Upper lobe of left lung (tissue), 6 donors: ENCODE measurements at regions not wholly inside any gene's neighbourhood (a gene's known extent, or its start where the extent isn't known, plus 50 kb on each side); places are given as distances from the start of the nearest gene placed in this dataset.

ENCODE experiments used
- ATAC-seq, 2 donors: fragments of 200-7000 bp; cut with Tn5 transposase; one replicate each; pipeline ENCODE4 v1.9.1; 2022; ENCODE audit warnings: mild to moderate bottlenecking in 2 of 2, moderate library complexity in 2 of 2; ENCODE audit not compliant: low FRiP score in 2 of 2
- DNase-seq, 2 donors: peaks; one replicate each; pipeline ENCODE4 v3.0.0-alpha.2; 2019 to 2020
- H3K27ac ChIP-seq, 4 donors: fragments of 200-600 bp; sonication (generic); one replicate each; pipeline ENCODE4 v1.5.1; 2016 to 2019
- H3K27me3 ChIP-seq, 4 donors: fragments of 200-600 bp; sonication (generic); one replicate each; pipeline ENCODE4 v1.5.1; 2017 to 2019
- H3K36me3 ChIP-seq, 4 donors: fragments of 200-600 bp; sonication (generic); one replicate each; pipeline ENCODE4 v1.5.1; 2016 to 2019
- H3K4me1 ChIP-seq, 4 donors: fragments of 200-600 bp; sonication (generic); one replicate each; pipeline ENCODE4 v1.5.1; 2018 to 2019
- H3K4me3 ChIP-seq, 4 donors: fragments of 200-600 bp; sonication (generic); one replicate each; pipeline ENCODE4 v1.5.1; 2017 to 2019; ENCODE audit warnings: mild to moderate bottlenecking in 2 of 4, moderate library complexity in 1 of 4
- H3K9me3 ChIP-seq, 4 donors: fragments of 200-600 bp; sonication (generic); one replicate each; pipeline ENCODE4 v1.5.1; 2018 to 2019
- EP300 ChIP-seq, 4 donors: sonication (generic); formaldehyde crosslinking; IDR thresholded peaks; one replicate each; pipeline ENCODE4 v1.5.1; 2017; ENCODE audit warnings: antibody characterized with exemption in 4 of 4, control low read depth in 2 of 4
- POLR2A ChIP-seq, 4 donors: fragments of 450-650 bp; IDR thresholded peaks; one replicate each; pipeline ENCODE4 v1.5.1; 2016 to 2017; ENCODE audit warnings: antibody characterized with exemption in 4 of 4, mild to moderate bottlenecking in 2 of 4
- POLR2AphosphoS5 ChIP-seq, 2 donors: sonication (generic); formaldehyde crosslinking; IDR thresholded peaks; one replicate each; pipeline ENCODE4 v1.5.1; 2017; ENCODE audit warnings: antibody characterized with exemption in 2 of 2
- WGBS, 2 donors: methylation state at CpG; one replicate each; pipeline ENCODE4 v1.1.5; 2017 to 2018; 5-methylcytosine and 5-hydroxymethylcytosine counted together
- TF ChIP-seq, protein P1 (sequence below), 6 experiments: fragments of 450-650 bp in 4 of 6; fragments of 200-600 bp in 2 of 6; sonication (generic) in 2 of 6; IDR thresholded peaks; one replicate each; pipeline ENCODE4 v1.5.1; 2016 to 2019; ENCODE audit warnings: antibody characterized with exemption in 6 of 6
- donor health status: DM: no; HTN: no; CAD: no; lungs with moderate emphysema.
- donor health status: DM: no; HTN: yes; CAD: no; lungs with severe emphysema.

DNA sequence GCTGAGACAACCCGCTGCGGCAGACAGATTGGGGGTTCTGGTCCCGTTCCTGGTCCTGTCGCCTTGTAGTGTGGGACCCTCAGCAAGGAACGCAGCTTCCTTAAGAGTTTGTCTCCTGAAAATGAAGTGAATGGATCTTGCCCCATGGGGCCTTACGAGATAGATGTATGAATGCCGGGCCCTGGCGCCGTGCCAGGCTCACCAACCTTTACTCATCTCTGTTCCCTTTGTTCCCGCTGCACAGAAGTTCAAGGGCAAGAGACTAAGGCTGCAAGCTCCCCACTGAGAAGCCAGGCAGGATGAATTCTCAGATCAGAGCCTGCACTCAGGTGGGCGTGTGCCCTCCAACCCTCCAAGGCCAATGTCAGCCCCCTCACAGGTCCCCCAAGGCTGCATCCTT is 162.7 kb upstream of the IQSEC1 start:
- H3K36me3 ChIP-seq, result no peaks in the 10 kb centered on the region
- 81 to 83% methylated on average over 5 to 11 of the region's 11 CpGs for WGBS, 2 donors
- peaks cover 0 to 12% (median 5%) of the 10 kb centered on the region in 4 donors for H3K4me1 ChIP-seq
- TF ChIP-seq POLR2A (IDR thresholded peaks at IDR 0.05), result no peak
- no peak for TF ChIP-seq POLR2AphosphoS5 (IDR thresholded peaks at IDR 0.05)
- TF ChIP-seq EP300 (IDR thresholded peaks at IDR 0.05), result no peak
- TF ChIP-seq, protein P1, sequence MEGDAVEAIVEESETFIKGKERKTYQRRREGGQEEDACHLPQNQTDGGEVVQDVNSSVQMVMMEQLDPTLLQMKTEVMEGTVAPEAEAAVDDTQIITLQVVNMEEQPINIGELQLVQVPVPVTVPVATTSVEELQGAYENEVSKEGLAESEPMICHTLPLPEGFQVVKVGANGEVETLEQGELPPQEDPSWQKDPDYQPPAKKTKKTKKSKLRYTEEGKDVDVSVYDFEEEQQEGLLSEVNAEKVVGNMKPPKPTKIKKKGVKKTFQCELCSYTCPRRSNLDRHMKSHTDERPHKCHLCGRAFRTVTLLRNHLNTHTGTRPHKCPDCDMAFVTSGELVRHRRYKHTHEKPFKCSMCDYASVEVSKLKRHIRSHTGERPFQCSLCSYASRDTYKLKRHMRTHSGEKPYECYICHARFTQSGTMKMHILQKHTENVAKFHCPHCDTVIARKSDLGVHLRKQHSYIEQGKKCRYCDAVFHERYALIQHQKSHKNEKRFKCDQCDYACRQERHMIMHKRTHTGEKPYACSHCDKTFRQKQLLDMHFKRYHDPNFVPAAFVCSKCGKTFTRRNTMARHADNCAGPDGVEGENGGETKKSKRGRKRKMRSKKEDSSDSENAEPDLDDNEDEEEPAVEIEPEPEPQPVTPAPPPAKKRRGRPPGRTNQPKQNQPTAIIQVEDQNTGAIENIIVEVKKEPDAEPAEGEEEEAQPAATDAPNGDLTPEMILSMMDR (IDR thresholded peaks at IDR 0.05), result no peak
- DNase-seq (no peak), ATAC-seq (no peak)
- H3K27me3 ChIP-seq, result no peaks in the 10 kb centered on the region
- no peak overlapping the region for H3K4me3 ChIP-seq
- no peaks in the 10 kb centered on the region for H3K9me3 ChIP-seq
- no peak overlapping the region for H3K27ac ChIP-seq

DNA sequence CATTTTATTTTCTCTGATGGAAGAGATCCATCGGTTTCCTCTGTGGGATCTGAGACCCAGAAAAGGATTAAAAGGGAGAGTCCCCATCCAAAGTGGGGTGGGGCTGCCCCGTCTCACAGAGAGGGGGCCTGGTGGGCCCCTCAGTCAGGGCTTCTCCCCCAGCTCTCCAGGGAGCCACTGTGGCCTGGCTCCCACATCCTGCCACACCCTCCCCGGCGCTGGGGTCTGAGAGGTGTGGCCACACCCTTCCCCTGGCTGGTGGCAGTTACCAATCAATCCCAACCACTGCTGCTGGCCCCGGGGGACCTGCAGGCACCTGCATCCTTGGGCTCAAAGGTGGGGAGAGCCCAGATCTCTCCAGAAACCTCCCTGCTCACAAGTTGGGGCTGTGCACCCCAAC is 161.8 kb upstream of the IQSEC1 start:
- Histone ChIP-seq H3K4me3 (no peak overlapping the region), H3K9me3 (no peaks in the 10 kb centered on the region), H3K27ac (no peak overlapping the region), H3K36me3 (no peaks in the 10 kb centered on the region), H3K27me3 (no peaks in the 10 kb centered on the region), H3K4me1 (peaks cover 0 to 12% (median 5%) of the 10 kb centered on the region in 4 donors)
- TF ChIP-seq POLR2A (IDR thresholded peaks at IDR 0.05), result no peak
- TF ChIP-seq, protein P1 (IDR thresholded peaks at IDR 0.05), result no peak
- TF ChIP-seq EP300 (IDR thresholded peaks at IDR 0.05), result no peak
- no peak for TF ChIP-seq POLR2AphosphoS5 (IDR thresholded peaks at IDR 0.05)
- WGBS, 2 donors, result 12% methylated on average over 5 of the region's 5 CpGs; no CpG with 5 or more reads in 1 of the 2 donors
- ATAC-seq, result no peak
- no peak for DNase-seq

DNA sequence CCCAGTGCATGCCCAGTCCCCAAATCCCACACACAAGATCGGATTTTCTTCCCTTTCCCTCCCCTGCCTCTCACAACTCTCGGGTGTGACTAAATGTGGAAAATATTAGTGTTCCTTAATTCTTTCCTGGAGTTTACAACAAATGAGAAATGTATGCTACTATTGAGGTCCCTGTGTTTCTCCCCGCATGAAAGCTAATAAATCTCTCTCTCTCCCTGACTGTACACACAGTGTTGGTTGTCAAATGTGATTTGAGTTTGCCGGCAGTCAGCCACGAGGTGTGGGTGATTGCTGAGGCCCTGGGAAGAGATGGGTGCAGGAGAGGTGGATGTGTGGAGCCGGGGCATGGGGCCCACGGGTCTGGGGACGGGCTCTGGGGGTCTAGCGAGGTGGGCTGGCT is 161.4 kb upstream of the IQSEC1 start:
- DNase-seq (no peak), ATAC-seq (no peak)
- WGBS, 2 donors, result 28 to 35% methylated on average over 9 of the region's 9 CpGs
- TF ChIP-seq, protein P1 (IDR thresholded peaks at IDR 0.05), result no peak
- TF ChIP-seq POLR2AphosphoS5 (IDR thresholded peaks at IDR 0.05) (no peak), POLR2A (IDR thresholded peaks at IDR 0.05) (no peak), EP300 (IDR thresholded peaks at IDR 0.05) (no peak)
- H3K4me1 ChIP-seq, result peaks cover 0 to 12% (median 5%) of the 10 kb centered on the region in 4 donors
- H3K4me3 ChIP-seq, result no peak overlapping the region
- no peak overlapping the region for H3K27ac ChIP-seq
- no peaks in the 10 kb centered on the region for H3K36me3 ChIP-seq
- no peaks in the 10 kb centered on the region for H3K27me3 ChIP-seq
- H3K9me3 ChIP-seq, result no peaks in the 10 kb centered on the region

DNA sequence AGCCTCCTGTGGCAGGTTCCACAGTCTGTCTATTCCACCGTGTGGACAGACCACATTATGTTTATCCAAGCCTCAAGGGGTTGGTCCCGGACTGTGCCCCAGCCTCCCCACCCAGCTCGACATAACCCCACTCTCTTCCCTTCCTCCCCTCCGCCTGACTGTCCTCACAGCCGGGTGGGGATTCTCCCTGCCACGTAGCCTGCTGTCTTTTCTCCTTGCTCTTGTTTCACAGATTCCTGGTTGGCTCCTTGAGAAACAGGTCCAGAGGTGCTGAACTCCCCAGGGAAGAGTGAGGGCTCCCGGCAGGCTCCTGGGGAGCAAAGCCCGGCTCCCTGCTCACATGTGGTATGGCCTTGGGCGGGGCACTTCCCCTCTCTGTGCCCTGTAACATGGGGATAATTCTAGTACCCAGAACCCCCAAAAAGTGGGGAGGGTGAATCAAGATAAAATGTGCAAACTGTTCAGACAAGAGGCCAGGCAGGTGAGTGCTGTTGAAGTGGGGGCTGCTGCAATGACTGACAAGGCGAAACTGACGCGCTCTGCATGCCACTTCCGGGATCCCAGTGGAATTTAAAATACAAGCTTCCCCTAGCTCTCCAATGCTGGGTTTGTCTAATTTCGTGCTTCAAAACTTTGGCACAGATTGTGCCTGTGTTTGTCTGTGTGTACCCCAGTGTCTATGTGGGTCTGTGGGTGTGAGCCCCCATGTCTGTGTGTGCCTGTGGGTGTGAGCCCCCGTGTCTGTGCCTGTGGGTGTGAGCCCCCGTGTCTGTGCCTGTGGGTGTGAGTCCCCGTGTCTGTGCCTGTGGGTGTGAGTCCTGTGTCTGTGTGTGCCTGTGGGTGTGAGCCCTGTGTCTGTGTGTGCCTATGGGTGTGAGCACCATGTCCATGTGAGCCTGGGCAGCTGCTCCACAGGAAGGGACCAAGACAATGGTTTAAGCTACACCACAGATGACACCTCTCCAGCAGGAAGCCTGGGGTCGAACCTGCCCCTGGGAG is 160.6 kb upstream of the IQSEC1 start:
- no peak for ATAC-seq
- TF ChIP-seq POLR2A (IDR thresholded peaks at IDR 0.05) (no peak), EP300 (IDR thresholded peaks at IDR 0.05) (no peak)
- TF ChIP-seq, protein P1 (IDR thresholded peaks at IDR 0.05), result no peak
- no peaks in the 10 kb centered on the region for H3K36me3 ChIP-seq
- peaks cover 0 to 12% (median 5%) of the 10 kb centered on the region in 4 donors for H3K4me1 ChIP-seq
- H3K4me3 ChIP-seq, result no peak overlapping the region
- no peak overlapping the region for H3K27ac ChIP-seq
- WGBS, 2 donors, result 38 to 40% methylated on average over 16 to 18 of the region's 18 CpGs
- H3K27me3 ChIP-seq, result no peaks in the 10 kb centered on the region
- no peaks in the 10 kb centered on the region for H3K9me3 ChIP-seq
- DNase-seq, result no peak
